HUES6 (cell line): ENCODE measurements at regions not wholly inside any gene's neighbourhood (a gene's known extent, or its start where the extent isn't known, plus 50 kb on each side); places are given as distances from the start of the nearest gene placed in this dataset.

Experiments used
- H3K27ac ChIP-seq: 2 replicates; pipeline ENCODE4 v1.7.0; 2013; ENCODE audit warnings: low read depth, mild to moderate bottlenecking, low read length, inconsistent platforms
- H3K27me3 ChIP-seq: 2 replicates; pipeline ENCODE4 v1.6.1; 2013; ENCODE audit warnings: low read length; ENCODE audit not compliant: control insufficient read depth, insufficient read depth
- H3K36me3 ChIP-seq: 2 replicates; pipeline ENCODE4 v1.6.1; 2013; ENCODE audit warnings: low read length; ENCODE audit not compliant: control insufficient read depth, insufficient read depth
- H3K4me1 ChIP-seq: 2 replicates; pipeline ENCODE4 v1.6.1; 2013; ENCODE audit warnings: low read length; ENCODE audit not compliant: control insufficient read depth, insufficient read depth
- H3K4me3 ChIP-seq: 2 replicates; pipeline ENCODE4 v1.5.1; 2013; ENCODE audit warnings: low read depth, low read length
- H3K9ac ChIP-seq: one replicate; pipeline ENCODE4 v1.6.1; 2013; ENCODE audit warnings: mild to moderate bottlenecking, low read length
- H3K9me3 ChIP-seq: 2 replicates; pipeline ENCODE4 v1.6.1; 2013; ENCODE audit warnings: low read depth, low read length; ENCODE audit not compliant: control insufficient read depth, insufficient read depth

DNA sequence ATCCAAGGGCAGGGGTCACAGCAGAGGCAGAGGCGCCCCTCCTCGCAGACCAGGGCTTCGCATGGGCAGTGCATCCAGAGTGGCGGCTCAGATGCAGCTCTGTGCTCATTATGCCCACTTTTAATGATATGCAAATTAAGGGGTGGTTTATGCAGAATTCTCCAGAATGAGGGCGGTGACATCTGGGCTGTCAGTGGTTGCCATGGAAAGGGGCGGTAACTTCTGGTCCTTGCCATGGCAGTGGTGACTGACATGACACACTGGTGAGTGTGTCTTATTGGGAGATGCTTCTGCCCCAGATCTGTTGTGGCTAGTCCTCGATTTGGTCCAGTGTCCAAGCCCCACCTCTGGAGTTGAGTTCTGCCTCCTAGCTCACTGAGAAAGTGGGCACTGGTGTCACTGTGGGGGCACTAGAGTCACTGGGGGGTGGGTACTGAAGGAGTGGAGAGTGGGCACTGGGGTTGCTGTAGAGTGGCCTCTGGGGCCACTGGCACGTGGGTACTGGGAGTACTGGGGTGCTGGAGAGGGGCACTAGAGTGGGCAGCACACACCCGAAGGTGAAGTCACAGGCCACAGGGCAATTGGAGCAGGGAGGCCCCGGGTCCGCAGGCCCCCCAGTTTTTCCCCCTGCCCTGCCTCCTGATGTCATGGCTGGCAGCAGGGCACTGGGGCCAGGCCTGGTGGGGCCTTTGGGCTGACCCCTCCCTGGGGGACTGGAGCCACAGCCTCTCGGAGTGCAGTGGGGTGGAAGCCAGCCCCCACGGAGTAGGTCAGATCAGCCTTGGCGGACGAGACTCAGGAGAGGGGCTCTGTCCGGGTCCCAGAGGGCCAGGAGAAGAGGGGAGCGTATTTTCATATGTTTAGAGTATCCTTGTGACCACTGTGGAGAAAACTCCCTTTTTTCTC is 98.6 kb upstream of the NKX1-1 start:
- Histone ChIP-seq H3K9me3 (no peaks in the 10 kb centered on the region), H3K4me3 (no peak overlapping the region), H3K4me1 (no peaks in the 10 kb centered on the region), H3K9ac (no peak overlapping the region), H3K27ac (no peak overlapping the region), H3K36me3 (no peaks in the 10 kb centered on the region), H3K27me3 (peaks cover 5% of the 10 kb centered on the region; the same call in 1 of the 2 replicates)

DNA sequence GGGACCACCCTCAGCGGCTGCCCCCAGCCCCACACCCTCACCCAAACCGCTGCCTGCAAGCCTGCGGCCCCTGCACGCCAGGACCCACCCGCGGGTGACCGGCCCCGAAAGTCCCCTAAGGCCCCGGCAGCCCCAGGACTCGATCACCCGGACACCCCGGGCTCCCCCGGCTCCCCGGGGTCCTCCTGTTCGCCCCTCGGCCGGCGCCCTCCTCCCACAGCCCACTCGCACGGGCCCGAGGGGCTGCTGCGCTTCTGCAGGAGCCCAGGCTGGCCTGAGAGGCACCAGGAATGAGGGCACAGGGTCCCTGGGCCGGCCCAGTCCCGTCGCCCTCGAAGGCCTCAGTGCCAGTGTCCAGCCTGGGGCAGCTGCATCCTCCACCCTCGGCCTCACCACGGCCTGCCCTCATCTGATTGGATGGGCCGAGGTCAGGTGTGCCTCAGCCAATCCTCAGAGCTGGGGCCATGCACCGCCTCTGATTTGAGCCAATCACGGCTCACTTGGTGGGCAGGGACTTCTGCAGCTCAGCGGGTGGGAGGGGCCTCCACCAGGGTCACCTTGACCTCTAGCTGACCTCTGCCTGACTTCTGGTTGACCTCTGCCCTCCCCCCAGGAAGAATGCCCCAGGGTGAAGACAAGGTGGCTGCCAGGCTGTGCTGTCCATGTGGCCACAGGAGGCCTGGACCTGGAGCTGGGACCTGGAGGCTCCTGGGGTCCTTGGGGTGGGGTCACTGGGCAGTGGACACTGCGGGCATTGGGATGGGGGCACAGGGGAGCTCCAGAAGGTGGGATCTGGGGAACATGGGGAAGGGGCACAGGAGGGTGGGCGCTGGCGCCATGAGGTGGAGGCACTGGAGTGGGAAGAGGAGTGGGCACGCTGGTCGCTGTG is 97.6 kb upstream of the NKX1-1 start:
- no peaks in the 10 kb centered on the region for H3K4me1 ChIP-seq
- no peak overlapping the region for H3K9ac ChIP-seq
- no peaks in the 10 kb centered on the region for H3K36me3 ChIP-seq
- no peak overlapping the region for H3K27ac ChIP-seq
- no peaks in the 10 kb centered on the region for H3K9me3 ChIP-seq
- no peak overlapping the region for H3K4me3 ChIP-seq
- H3K27me3 ChIP-seq: no peaks in the 10 kb centered on the region; the same call in 1 of the 2 replicates

DNA sequence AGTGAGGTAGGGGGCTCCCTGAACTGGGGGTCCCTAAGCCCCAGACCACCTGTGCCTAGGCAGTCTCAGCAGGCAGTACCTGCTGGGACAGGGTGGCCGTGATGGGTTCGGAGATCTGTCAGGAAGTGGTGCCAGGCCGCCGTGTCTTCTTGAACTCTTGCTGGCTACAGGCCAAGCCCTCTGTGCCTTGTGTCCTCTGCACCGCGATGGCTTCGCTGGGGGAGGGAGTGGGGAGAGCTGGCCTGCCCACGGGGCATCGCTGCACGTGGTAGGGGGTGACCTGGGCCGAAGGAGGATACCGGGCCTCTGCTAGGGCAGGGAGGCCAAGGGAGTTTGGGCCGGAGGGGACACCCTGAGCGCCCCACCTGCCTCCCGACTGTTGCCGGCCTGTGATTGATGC is 96.7 kb upstream of the NKX1-1 start:
- Histone ChIP-seq H3K9me3 (no peaks in the 10 kb centered on the region), H3K4me3 (no peak overlapping the region), H3K4me1 (no peaks in the 10 kb centered on the region)

DNA sequence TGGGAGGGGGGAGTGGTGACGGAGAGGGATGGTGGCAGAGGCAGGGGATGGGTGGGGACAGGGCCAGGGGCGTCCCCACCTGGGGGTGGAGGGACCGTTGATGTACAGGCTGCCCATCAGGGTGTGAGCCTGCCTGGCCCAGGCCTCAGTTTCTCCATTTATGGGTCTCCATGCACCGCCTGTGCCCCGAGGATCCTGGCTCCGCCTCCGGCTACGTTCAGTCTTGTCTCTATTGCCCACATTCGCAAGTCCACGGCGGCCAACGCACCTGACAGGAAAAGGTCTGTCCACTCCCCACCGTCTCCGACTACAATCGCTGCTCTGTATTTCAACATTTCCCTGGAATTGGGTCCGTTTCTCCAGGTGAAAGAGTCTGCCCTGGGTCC is 96.3 kb upstream of the NKX1-1 start:
- Histone ChIP-seq H3K9ac (no peak overlapping the region), H3K27me3 (peaks cover 8% of the 10 kb centered on the region; the same call in 1 of the 2 replicates), H3K9me3 (no peaks in the 10 kb centered on the region), H3K4me1 (no peaks in the 10 kb centered on the region), H3K4me3 (no peak overlapping the region), H3K27ac (no peak overlapping the region), H3K36me3 (no peaks in the 10 kb centered on the region)

More for the DNA sequence above, 96.7 kb upstream of the NKX1-1 start:
- Histone ChIP-seq H3K9ac (no peak overlapping the region), H3K27ac (no peak overlapping the region), H3K27me3 (peaks cover 4% of the 10 kb centered on the region; the same call in 1 of the 2 replicates), H3K36me3 (no peaks in the 10 kb centered on the region)

DNA sequence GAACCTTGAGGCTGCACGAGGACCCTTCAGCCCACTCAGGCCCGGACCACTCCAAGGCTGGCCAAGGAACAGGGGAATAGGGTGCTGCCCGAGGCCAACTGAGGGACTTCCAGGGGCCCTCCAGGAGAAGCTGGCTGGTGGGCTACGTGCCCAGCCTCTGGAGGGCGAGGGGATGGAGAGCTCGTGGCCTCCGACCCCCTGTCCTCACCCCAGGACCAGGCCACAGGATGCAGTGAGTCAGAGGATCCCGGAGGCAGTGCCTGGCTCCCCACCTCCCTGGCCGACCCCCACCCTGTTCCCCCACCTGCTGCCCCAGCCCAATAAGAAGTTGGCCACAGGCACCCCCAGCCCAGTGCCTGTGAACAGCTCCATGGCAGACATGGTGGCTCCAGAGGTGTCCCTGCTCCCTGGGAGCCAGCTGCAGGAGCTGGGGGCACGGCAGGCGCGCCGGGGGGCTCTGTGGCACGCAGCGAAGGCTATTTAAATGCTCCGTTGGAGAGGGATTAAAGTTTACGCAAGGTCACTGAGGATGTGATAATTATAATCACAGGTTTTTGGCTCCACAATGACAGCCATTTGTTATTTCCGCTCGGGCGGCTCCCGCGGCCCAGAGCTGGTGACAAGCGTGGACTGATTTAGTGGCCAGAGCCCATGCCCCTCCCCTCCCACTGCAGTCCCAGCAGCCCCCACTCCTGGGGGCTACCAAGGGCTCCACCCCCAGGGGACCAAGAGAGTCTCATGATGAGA is 95.7 kb upstream of the NKX1-1 start:
- H3K9me3 ChIP-seq: no peaks in the 10 kb centered on the region
- no peak overlapping the region for H3K9ac ChIP-seq
- H3K4me1 ChIP-seq: no peaks in the 10 kb centered on the region

DNA sequence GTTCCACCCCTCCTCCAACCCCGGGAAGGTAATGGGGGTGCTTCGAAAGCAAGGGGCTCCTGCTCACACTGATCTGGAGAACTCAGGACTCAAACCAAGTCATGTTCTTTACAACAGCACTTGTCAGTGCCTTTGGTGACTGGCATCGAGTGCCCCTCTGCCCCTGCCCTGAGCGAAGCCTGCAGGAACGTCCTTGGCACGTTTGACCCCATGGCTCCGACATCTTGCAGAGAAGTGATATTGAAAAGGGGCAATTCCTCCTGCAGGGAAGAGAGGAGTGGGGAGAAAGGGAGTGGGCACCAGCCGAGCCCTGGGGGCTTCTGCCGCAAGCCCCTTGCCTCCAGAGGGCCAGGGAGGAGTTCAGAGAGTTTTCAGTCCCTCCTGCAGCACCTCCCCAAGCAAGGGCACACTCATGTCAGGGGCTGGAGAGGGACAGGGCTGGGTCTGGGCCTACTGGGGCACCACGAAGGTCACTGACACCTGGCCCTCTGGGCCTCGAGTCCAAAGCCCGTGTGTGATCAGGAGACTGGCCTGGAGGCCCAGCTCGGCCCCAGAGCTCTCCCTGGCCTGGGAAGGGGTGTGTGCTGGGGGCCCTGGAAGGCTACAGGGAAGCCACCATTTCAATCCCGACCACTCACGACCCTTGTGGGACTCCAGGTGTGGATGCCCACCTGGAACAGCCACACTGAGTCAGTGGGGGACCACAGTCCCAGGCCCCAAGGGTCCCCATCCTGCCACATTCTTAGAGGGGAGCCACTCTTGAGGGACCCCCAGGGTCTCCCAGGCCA is 94.9 kb upstream of the NKX1-1 start:
- Histone ChIP-seq H3K9me3 (no peaks in the 10 kb centered on the region), H3K4me1 (no peaks in the 10 kb centered on the region), H3K36me3 (no peaks in the 10 kb centered on the region), H3K27me3 (peaks cover 12% of the 10 kb centered on the region; the same call in 1 of the 2 replicates), H3K27ac (no peak overlapping the region), H3K4me3 (no peak overlapping the region), H3K9ac (no peak overlapping the region)

More for the DNA sequence above, 95.7 kb upstream of the NKX1-1 start:
- H3K36me3 ChIP-seq: no peaks in the 10 kb centered on the region
- H3K27me3 ChIP-seq: peaks cover 12% of the 10 kb centered on the region; the same call in 1 of the 2 replicates
- no peak overlapping the region for H3K27ac ChIP-seq
- H3K4me3 ChIP-seq: no peak overlapping the region

DNA sequence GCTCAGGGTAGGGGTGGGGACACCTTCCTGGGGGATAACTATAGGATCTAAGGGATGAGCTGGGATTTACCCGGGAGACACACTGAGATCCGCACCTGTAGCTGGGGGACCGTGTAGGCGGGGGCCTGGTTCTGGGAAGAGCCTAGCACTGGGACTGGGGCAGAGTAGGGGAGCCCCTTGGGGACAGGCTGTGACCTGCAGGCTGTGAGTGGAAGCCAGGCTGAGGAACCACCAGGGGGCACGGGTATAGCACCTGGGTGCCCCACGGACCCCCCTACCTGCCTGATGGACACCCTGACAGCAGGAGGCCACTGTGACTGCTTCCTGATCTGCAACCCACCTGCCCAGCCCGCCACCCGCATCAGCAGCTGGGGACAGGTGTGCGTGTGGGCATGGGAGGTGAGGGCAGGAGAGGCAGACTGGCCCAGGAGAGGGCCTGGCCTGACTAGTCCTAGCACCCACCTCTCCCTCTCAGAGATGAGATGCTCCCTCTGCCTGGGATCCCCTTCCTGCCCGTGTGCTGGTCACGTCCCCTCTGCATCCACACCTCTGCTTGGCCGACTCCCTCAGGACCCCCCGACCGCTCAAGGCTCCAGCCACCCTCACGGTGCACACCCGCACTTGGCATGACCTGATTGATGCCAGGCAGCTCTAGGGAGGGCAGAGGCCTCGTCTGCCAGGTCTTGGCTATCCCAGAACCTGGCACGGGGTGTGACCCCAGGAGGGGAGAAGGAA is 94.2 kb upstream of the NKX1-1 start:
- Histone ChIP-seq H3K9me3 (no peaks in the 10 kb centered on the region), H3K27me3 (peaks cover 12% of the 10 kb centered on the region; the same call in 1 of the 2 replicates), H3K9ac (no peak overlapping the region), H3K27ac (no peak overlapping the region), H3K4me3 (no peak overlapping the region), H3K36me3 (no peaks in the 10 kb centered on the region), H3K4me1 (no peaks in the 10 kb centered on the region)

DNA sequence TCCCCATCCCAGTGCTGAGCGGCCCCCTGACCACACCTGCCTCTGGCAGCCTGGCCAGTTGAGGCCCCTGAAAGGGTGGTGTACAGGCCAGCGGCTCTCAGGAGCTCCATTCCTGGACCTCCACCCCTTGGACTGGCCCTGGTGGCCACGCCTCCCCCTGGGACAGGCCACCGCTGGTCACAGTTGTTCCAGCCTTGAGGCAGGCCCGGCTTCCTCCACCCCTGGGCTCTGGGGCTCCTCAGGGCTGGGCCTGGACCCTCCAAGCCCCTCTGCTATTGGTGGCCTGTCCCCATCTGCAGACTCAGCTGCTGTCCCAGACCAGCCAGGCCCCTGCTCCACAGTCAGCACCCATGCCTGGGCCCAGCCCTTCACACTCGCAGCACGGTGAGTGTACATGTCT is 93.2 kb upstream of the NKX1-1 start:
- Histone ChIP-seq H3K9me3 (no peaks in the 10 kb centered on the region), H3K27ac (no peak overlapping the region), H3K36me3 (no peaks in the 10 kb centered on the region), H3K4me1 (no peaks in the 10 kb centered on the region), H3K27me3 (peaks cover 12% of the 10 kb centered on the region; the same call in 1 of the 2 replicates), H3K4me3 (no peak overlapping the region), H3K9ac (no peak overlapping the region)

DNA sequence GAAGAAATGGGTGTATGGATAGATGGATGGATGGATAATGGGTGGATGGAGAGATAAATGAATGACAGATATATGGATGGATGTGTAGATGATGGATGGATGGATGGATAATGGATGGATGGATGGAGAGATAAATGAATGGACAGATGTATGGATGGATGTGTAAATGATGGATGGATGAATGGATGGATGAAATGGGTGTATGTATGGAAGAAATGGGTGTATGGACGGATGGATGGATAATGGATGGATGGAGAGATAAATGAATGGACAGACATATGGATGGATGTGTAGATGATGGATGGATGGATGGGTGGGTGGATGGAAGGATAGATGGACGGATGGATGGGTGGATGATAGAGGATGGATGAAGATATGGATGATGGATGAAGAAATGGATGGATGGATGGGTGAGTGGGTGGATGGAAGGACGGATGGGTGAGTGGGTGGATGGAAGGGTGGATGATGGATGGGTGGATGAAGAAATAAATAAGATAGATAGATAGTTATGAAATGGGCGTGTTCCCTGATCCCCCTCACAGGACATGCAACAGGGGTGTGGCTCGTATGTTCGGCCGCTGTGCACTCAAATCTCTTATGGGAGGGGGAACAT is 91.1 kb upstream of the NKX1-1 start:
- Histone ChIP-seq H3K9me3 (no peaks in the 10 kb centered on the region), H3K9ac (no peak overlapping the region), H3K4me3 (no peak overlapping the region), H3K27me3 (peaks cover 12% of the 10 kb centered on the region; the same call in 1 of the 2 replicates), H3K4me1 (no peaks in the 10 kb centered on the region), H3K36me3 (no peaks in the 10 kb centered on the region), H3K27ac (no peak overlapping the region)
